OCI-LY7 (cell line): ENCODE measurements at regions not wholly inside any gene's neighbourhood (a gene's known extent, or its start where the extent isn't known, plus 50 kb on each side); places are given as distances from the start of the nearest gene placed in this dataset.

Experiments used
- BruUV-seq: library from RNA; stranded (reverse); fragments of 400-500 nt; replicated peaks from 2 replicates; lab custom pipeline; 2021; lab: Mats Ljungman, UMichigan
- CTCF ChIA-PET: fragments of 300-600 bp; sonication (Branson Sonifier 250); formaldehyde crosslinking; loops from one replicate; lab custom pipeline; 2022; ENCODE audit warnings: antibody characterized with exemption; ENCODE audit not compliant: unreplicated experiment; lab: Charles Lee
- POLR2A ChIA-PET: fragments of 300-600 bp; sonication (Branson Sonifier 250); formaldehyde crosslinking; loops from one replicate; lab custom pipeline; 2022; ENCODE audit warnings: antibody characterized with exemption; lab: Charles Lee
- DNase-seq: peaks from one replicate; pipeline ENCODE4 v3.0.0-alpha.2; 2015; ENCODE audit warnings: low spot score
- H2AFZ ChIP-seq: fragments of 200-600 bp; sonication (generic), shearing (Covaris generic); 2 replicates; pipeline ENCODE4 v1.6.1; 2014; ENCODE audit warnings: mild to moderate bottlenecking, antibody characterized with exemption, low read length, moderate library complexity
- H3K27ac ChIP-seq: fragments of 200-600 bp; sonication (generic); 2 replicates; pipeline ENCODE4 v1.5.1; 2014; ENCODE audit warnings: mixed run types, low read depth, mild to moderate bottlenecking, moderate library complexity, low read length, inconsistent platforms; ENCODE audit not compliant: poor library complexity, severe bottlenecking
- H3K36me3 ChIP-seq: fragments of 200-600 bp; sonication (generic); 2 replicates; pipeline ENCODE4 v1.6.1; 2014; ENCODE audit warnings: mild to moderate bottlenecking, antibody characterized with exemption, low read length, moderate library complexity, mixed read lengths; ENCODE audit not compliant: insufficient read depth
- H3K4me1 ChIP-seq: fragments of 200-600 bp; sonication (generic); 2 replicates; pipeline ENCODE4 v1.5.1; 2014; ENCODE audit warnings: mild to moderate bottlenecking, low read length; ENCODE audit not compliant: insufficient read depth, poor library complexity, severe bottlenecking
- H3K4me2 ChIP-seq: fragments of 200-600 bp; sonication (generic); 2 replicates; pipeline ENCODE4 v1.6.1; 2014; ENCODE audit warnings: mild to moderate bottlenecking, low read length
- H3K4me3 ChIP-seq: fragments of 200-600 bp; sonication (generic); 2 replicates; pipeline ENCODE4 v1.5.1; 2014; ENCODE audit warnings: mild to moderate bottlenecking, low read depth, low read length; ENCODE audit not compliant: poor library complexity, severe bottlenecking
- H3K79me2 ChIP-seq: fragments of 200-600 bp; sonication (generic); 2 replicates; pipeline ENCODE4 v1.6.1; 2016; ENCODE audit warnings: low read depth, mild to moderate bottlenecking, low read length, moderate library complexity, mixed read lengths; ENCODE audit not compliant: insufficient read depth
- H3K9me2 ChIP-seq: fragments of 200-600 bp; sonication (generic); 2 replicates; pipeline ENCODE4 v1.6.1; 2016; ENCODE audit warnings: mild to moderate bottlenecking, low read length, mixed read lengths; ENCODE audit not compliant: insufficient read depth
- H3K9me3 ChIP-seq: fragments of 200-600 bp; sonication (generic); 2 replicates; pipeline ENCODE4 v1.6.1; 2014; ENCODE audit warnings: mild to moderate bottlenecking, mixed run types, low read length, mixed read lengths
- H4K20me1 ChIP-seq: fragments of 200-600 bp; sonication (generic); 2 replicates; pipeline ENCODE4 v1.6.1; 2014; ENCODE audit warnings: mild to moderate bottlenecking, antibody characterized with exemption, low read length, moderate library complexity, mixed read lengths; ENCODE audit not compliant: insufficient read depth
- CTCF ChIP-seq: fragments of 200-600 bp; sonication (generic); conservative IDR thresholded peaks from 2 replicates; pipeline ENCODE4 v1.5.1; 2014; ENCODE audit warnings: mild to moderate bottlenecking, antibody characterized with exemption, low read length, moderate library complexity, mixed read lengths
- EZH2phosphoT487 ChIP-seq: fragments of 200-600 bp; sonication (generic); IDR thresholded peaks from 2 replicates; pipeline ENCODE4 v1.6.1; 2018; ENCODE audit warnings: low read depth, borderline replicate concordance, mild to moderate bottlenecking, mixed run types, antibody characterized with exemption, low read length, moderate library complexity, mixed read lengths
- intact Hi-C: fragments of 100-400 bp; cut with micrococcal nuclease; formaldehyde crosslinking; loops from one replicate; pipeline ENCODE4 v1.10.0; 2022; ENCODE audit not compliant: unreplicated experiment

- Histone ChIP-seq H3K36me3 (no peaks in the 10 kb centered on the region), H3K4me1 (no peaks in the 10 kb centered on the region), H2AFZ (no peak overlapping the region), H3K79me2 (no peaks in the 10 kb centered on the region), H3K4me2 (no peak overlapping the region), H3K4me3 (no peak overlapping the region), H3K9me3 (no peaks in the 10 kb centered on the region), H3K27ac (no peak overlapping the region), H4K20me1 (no peaks in the 10 kb centered on the region), H3K9me2 (no peaks in the 10 kb centered on the region)
- intact Hi-C loops, result no loop called here
- no peak for TF ChIP-seq CTCF
- TF ChIP-seq EZH2phosphoT487, result no peak
- DNase-seq, result no peak
- CTCF ChIA-PET, result no interaction called here
- POLR2A ChIA-PET, result interaction anchor here (0.6 to 0.7 kb wide), 2 partner anchors 26 to 81 kb away, joined by 3 read pairs; no protein-coding TSS in a partner anchor
- BruUV-seq, result no TSS peak
Observed at GRCh38 chr12:111011999-111012600, 91.7 kb upstream of the MYL2 start.

GRCh38 chr12:111010916-111011657 lies 90.7 kb upstream of the MYL2 start:
- Histone ChIP-seq H3K27ac (no peak overlapping the region), H4K20me1 (no peaks in the 10 kb centered on the region), H3K9me3 (no peaks in the 10 kb centered on the region), H3K36me3 (no peaks in the 10 kb centered on the region), H3K79me2 (no peaks in the 10 kb centered on the region), H3K4me1 (no peaks in the 10 kb centered on the region), H3K9me2 (no peaks in the 10 kb centered on the region), H3K4me3 (no peak overlapping the region), H2AFZ (no peak overlapping the region), H3K4me2 (no peak overlapping the region)
- CTCF ChIA-PET, result no interaction called here
- BruUV-seq, result no TSS peak
- DNase-seq, result no peak
- intact Hi-C loops, result no loop called here
- TF ChIP-seq CTCF, result no peak
- TF ChIP-seq EZH2phosphoT487, result no peak
- POLR2A ChIA-PET, result no interaction called here

GRCh38 chr12:111010061-111010460 lies 89.7 kb upstream of the MYL2 start:
- Histone ChIP-seq H2AFZ (no peak overlapping the region), H3K9me3 (no peaks in the 10 kb centered on the region), H3K27ac (no peak overlapping the region), H3K36me3 (no peaks in the 10 kb centered on the region), H3K4me1 (no peaks in the 10 kb centered on the region), H3K4me3 (no peak overlapping the region), H3K9me2 (no peaks in the 10 kb centered on the region), H4K20me1 (no peaks in the 10 kb centered on the region), H3K79me2 (no peaks in the 10 kb centered on the region), H3K4me2 (no peak overlapping the region)
- BruUV-seq, result no TSS peak
- intact Hi-C loops, result no loop called here
- DNase-seq, result no peak
- CTCF ChIA-PET, result no interaction called here
- POLR2A ChIA-PET, result no interaction called here
- TF ChIP-seq EZH2phosphoT487, result no peak
- no peak for TF ChIP-seq CTCF
